HT-29 (cell line): ENCODE measurements at regions not wholly inside any gene's neighbourhood (a gene's known extent, or its start where the extent isn't known, plus 50 kb on each side); places are given as distances from the start of the nearest gene placed in this dataset.

Source experiments
- DNase-seq: peaks from one replicate; pipeline ENCODE4 v3.0.0-alpha.2; 2015; ENCODE audit warnings: low spot score

- DNase-seq, result no peak
Observed at GRCh38 chr14:101209594-101209993, 306.1 kb upstream of the RTL1 start.

- no peak for DNase-seq
Observed at GRCh38 chr14:101215266-101215665, 311.7 kb upstream of the RTL1 start.

- DNase-seq, result no peak
Observed at GRCh38 chr14:101215927-101216326, 312.4 kb upstream of the RTL1 start.

- no peak for DNase-seq
Observed at GRCh38 chr14:101216366-101217079, 313.0 kb upstream of the RTL1 start.

GRCh38 chr14:101217080-101217463 lies 313.6 kb upstream of the RTL1 start:
- no peak for DNase-seq

- no peak for DNase-seq
Observed at GRCh38 chr14:101217616-101218371, 314.3 kb upstream of the RTL1 start.

GRCh38 chr14:101219896-101220703 lies 316.6 kb upstream of the RTL1 start:
- DNase-seq, result no peak

GRCh38 chr14:101220921-101221510 lies 317.5 kb upstream of the RTL1 start:
- no peak for DNase-seq

- no peak for DNase-seq
Observed at GRCh38 chr14:101221549-101222160, 318.1 kb upstream of the RTL1 start.

GRCh38 chr14:101222362-101223070 lies 319.0 kb upstream of the RTL1 start:
- no peak for DNase-seq

GRCh38 chr14:101223127-101223526 lies 319.6 kb upstream of the RTL1 start:
- no peak for DNase-seq

GRCh38 chr14:101223561-101224162 lies 320.1 kb upstream of the RTL1 start:
- no peak for DNase-seq

GRCh38 chr14:101224356-101225156 lies 321.0 kb upstream of the RTL1 start:
- no peak for DNase-seq

GRCh38 chr14:101225157-101226152 lies 321.9 kb upstream of the RTL1 start:
- DNase-seq, result no peak

- no peak for DNase-seq
Observed at GRCh38 chr14:101226265-101226602, 322.7 kb upstream of the RTL1 start.

GRCh38 chr14:101226603-101227425 lies 323.3 kb upstream of the RTL1 start:
- DNase-seq, result no peak
